ENCODE measurements at regions not wholly inside any gene's neighbourhood (a gene's known extent, or its start where the extent isn't known, plus 50 kb on each side); places are given as distances from the start of the nearest gene placed in this dataset.
"Not testable (repeated sequence)": the region's sequence is repeated elsewhere in the genome, so short reads cannot be mapped to it uniquely, and the experiment has no call there.

GRCh38 chr1:238331557-238331956, 440.8 kb upstream of the ZP4 start:
- FAIRE-seq: no peak

DNA sequence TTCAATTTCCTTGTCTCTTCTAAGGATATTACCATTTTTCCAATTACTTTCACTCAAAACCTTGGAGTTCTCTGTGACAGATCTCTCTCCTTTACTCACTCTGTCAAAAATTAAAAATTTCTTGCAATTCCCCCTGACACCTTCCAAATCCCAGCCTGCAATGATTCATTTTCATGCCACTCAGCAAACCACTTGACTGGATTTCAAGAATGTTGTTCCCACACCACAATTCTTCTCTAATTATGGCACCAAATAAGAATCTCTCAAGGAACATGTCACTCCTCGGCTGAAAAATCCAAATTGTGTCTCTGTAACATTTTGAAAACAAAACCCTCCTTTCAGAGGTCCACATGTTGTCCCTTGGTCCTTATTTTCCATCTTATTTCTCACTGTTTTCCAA, 438.9 kb upstream of the ZP4 start:
- Mint-ChIP-seq H3K36me3 (ENCODE audit: low read depth, unreplicated experiment) (no peaks in the 10 kb centered on the region), H3K4me3 (ENCODE audit: unreplicated experiment) (peak overlapping the region; percentile 36), H3K27me3 (ENCODE audit: low read depth, unreplicated experiment) (no peaks in the 10 kb centered on the region), H3K27ac (ENCODE audit: unreplicated experiment) (peak overlapping the region; percentile 94), H3K4me1 (ENCODE audit: low read depth, unreplicated experiment) (peaks cover 27% of the 10 kb centered on the region), H3K9me3 (ENCODE audit: unreplicated experiment) (peaks cover 2% of the 10 kb centered on the region)
- H3K4me2 ChIP-seq (ENCODE audit: low read length): no peak overlapping the region
- no peaks in the 10 kb centered on the region for H3K79me2 ChIP-seq (ENCODE audit: insufficient read depth, low read length)
- H3K36me3 ChIP-seq (ENCODE audit: insufficient read depth, low read length): no peaks in the 10 kb centered on the region
- H3K4me3 ChIP-seq (ENCODE audit: insufficient read depth, low read depth, low read length): no peak overlapping the region
- no peaks in the 10 kb centered on the region for H3K27me3 ChIP-seq (ENCODE audit: insufficient read depth, low read length)
- no peak for FAIRE-seq
- peak; percentile 65 for DNase-seq (ENCODE audit: low read depth)
- no peaks in the 10 kb centered on the region for H3K4me1 ChIP-seq (ENCODE audit: insufficient read depth, low read length)
- no peak overlapping the region for H2AFZ ChIP-seq (ENCODE audit: low read depth, low read length)
- H4K20me1 ChIP-seq (ENCODE audit: insufficient read depth, low read length): no peaks in the 10 kb centered on the region
- TF ChIP-seq EZH2 (IDR thresholded peaks at IDR 0.05; ENCODE audit: insufficient read depth, low read length): no peak
- TF ChIP-seq, protein P1, sequence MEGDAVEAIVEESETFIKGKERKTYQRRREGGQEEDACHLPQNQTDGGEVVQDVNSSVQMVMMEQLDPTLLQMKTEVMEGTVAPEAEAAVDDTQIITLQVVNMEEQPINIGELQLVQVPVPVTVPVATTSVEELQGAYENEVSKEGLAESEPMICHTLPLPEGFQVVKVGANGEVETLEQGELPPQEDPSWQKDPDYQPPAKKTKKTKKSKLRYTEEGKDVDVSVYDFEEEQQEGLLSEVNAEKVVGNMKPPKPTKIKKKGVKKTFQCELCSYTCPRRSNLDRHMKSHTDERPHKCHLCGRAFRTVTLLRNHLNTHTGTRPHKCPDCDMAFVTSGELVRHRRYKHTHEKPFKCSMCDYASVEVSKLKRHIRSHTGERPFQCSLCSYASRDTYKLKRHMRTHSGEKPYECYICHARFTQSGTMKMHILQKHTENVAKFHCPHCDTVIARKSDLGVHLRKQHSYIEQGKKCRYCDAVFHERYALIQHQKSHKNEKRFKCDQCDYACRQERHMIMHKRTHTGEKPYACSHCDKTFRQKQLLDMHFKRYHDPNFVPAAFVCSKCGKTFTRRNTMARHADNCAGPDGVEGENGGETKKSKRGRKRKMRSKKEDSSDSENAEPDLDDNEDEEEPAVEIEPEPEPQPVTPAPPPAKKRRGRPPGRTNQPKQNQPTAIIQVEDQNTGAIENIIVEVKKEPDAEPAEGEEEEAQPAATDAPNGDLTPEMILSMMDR (IDR thresholded peaks at IDR 0.05; ENCODE audit: insufficient read depth, low read depth, low read length): no peak
- no peak overlapping the region for H3K9ac ChIP-seq (ENCODE audit: low read length)
- H3K9me3 ChIP-seq (ENCODE audit: insufficient read depth, low read depth, low read length): no peaks in the 10 kb centered on the region
- H3K27ac ChIP-seq (ENCODE audit: low read depth, low read length): peak overlapping the region; percentile 10

More at GRCh38 chr1:238331557-238331956, 440.8 kb upstream of the ZP4 start:
- H3K4me1 ChIP-seq (ENCODE audit: insufficient read depth, low read length): no peaks in the 10 kb centered on the region
- H3K27me3 ChIP-seq (ENCODE audit: insufficient read depth, low read length): no peaks in the 10 kb centered on the region
- DNase-seq (ENCODE audit: low read depth): no peak
- peak overlapping the region; percentile 60 for H3K27ac Mint-ChIP-seq (ENCODE audit: unreplicated experiment)
- H3K27me3 Mint-ChIP-seq (ENCODE audit: low read depth, unreplicated experiment): no peaks in the 10 kb centered on the region
- H3K79me2 ChIP-seq (ENCODE audit: insufficient read depth, low read length): no peaks in the 10 kb centered on the region
- no peak overlapping the region for H3K4me3 ChIP-seq (ENCODE audit: insufficient read depth, low read depth, low read length)
- no peaks in the 10 kb centered on the region for H3K36me3 Mint-ChIP-seq (ENCODE audit: low read depth, unreplicated experiment)
- H2AFZ ChIP-seq (ENCODE audit: low read depth, low read length): no peak overlapping the region
- H4K20me1 ChIP-seq (ENCODE audit: insufficient read depth, low read length): no peaks in the 10 kb centered on the region
- no peak overlapping the region for H3K4me3 Mint-ChIP-seq (ENCODE audit: unreplicated experiment)
- no peaks in the 10 kb centered on the region for H3K9me3 ChIP-seq (ENCODE audit: insufficient read depth, low read depth, low read length)
- H3K9me3 Mint-ChIP-seq (ENCODE audit: unreplicated experiment): peaks cover 2% of the 10 kb centered on the region
- H3K4me1 Mint-ChIP-seq (ENCODE audit: low read depth, unreplicated experiment): peaks cover 23% of the 10 kb centered on the region
- no peaks in the 10 kb centered on the region for H3K36me3 ChIP-seq (ENCODE audit: insufficient read depth, low read length)
- H3K9ac ChIP-seq (ENCODE audit: low read length): no peak overlapping the region
- H3K4me2 ChIP-seq (ENCODE audit: low read length): no peak overlapping the region
- no peak overlapping the region for H3K27ac ChIP-seq (ENCODE audit: low read depth, low read length)
- TF ChIP-seq, protein P1 (IDR thresholded peaks at IDR 0.05; ENCODE audit: insufficient read depth, low read depth, low read length): no peak
- TF ChIP-seq EZH2 (IDR thresholded peaks at IDR 0.05; ENCODE audit: insufficient read depth, low read length): no peak

- not testable (repeated sequence) for H4K20me1 ChIP-seq (ENCODE audit: insufficient read depth, low read length); H3K9ac ChIP-seq (ENCODE audit: low read length); H3K4me2 ChIP-seq (ENCODE audit: low read length); H3K27me3 ChIP-seq (ENCODE audit: insufficient read depth, low read length); H3K27ac Mint-ChIP-seq (ENCODE audit: unreplicated experiment); DNase-seq (ENCODE audit: low read depth); H3K4me3 Mint-ChIP-seq (ENCODE audit: unreplicated experiment); FAIRE-seq; H3K9me3 Mint-ChIP-seq (ENCODE audit: unreplicated experiment); H3K36me3 Mint-ChIP-seq (ENCODE audit: low read depth, unreplicated experiment); H3K4me1 ChIP-seq (ENCODE audit: insufficient read depth, low read length); H3K27me3 Mint-ChIP-seq (ENCODE audit: low read depth, unreplicated experiment); H3K4me3 ChIP-seq (ENCODE audit: insufficient read depth, low read depth, low read length); H3K79me2 ChIP-seq (ENCODE audit: insufficient read depth, low read length); H3K9me3 ChIP-seq (ENCODE audit: insufficient read depth, low read depth, low read length); H3K36me3 ChIP-seq (ENCODE audit: insufficient read depth, low read length); H3K27ac ChIP-seq (ENCODE audit: low read depth, low read length); H2AFZ ChIP-seq (ENCODE audit: low read depth, low read length)
- H3K4me1 Mint-ChIP-seq (ENCODE audit: low read depth, unreplicated experiment): peaks cover 40% of the 10 kb centered on the region
These were observed 436.3 kb upstream of the ZP4 start for GRCh38 chr1:238327033-238327432.

- not testable (repeated sequence) for DNase-seq (ENCODE audit: low read depth); H3K79me2 ChIP-seq (ENCODE audit: insufficient read depth, low read length); H3K9ac ChIP-seq (ENCODE audit: low read length); H3K36me3 ChIP-seq (ENCODE audit: insufficient read depth, low read length); FAIRE-seq; H3K4me2 ChIP-seq (ENCODE audit: low read length); H3K4me3 ChIP-seq (ENCODE audit: insufficient read depth, low read depth, low read length); H4K20me1 ChIP-seq (ENCODE audit: insufficient read depth, low read length); H2AFZ ChIP-seq (ENCODE audit: low read depth, low read length); H3K27me3 Mint-ChIP-seq (ENCODE audit: low read depth, unreplicated experiment); H3K9me3 ChIP-seq (ENCODE audit: insufficient read depth, low read depth, low read length); H3K27ac ChIP-seq (ENCODE audit: low read depth, low read length); H3K27me3 ChIP-seq (ENCODE audit: insufficient read depth, low read length); H3K4me1 ChIP-seq (ENCODE audit: insufficient read depth, low read length); H3K4me3 Mint-ChIP-seq (ENCODE audit: unreplicated experiment); H3K9me3 Mint-ChIP-seq (ENCODE audit: unreplicated experiment); H3K36me3 Mint-ChIP-seq (ENCODE audit: low read depth, unreplicated experiment)
- H3K4me1 Mint-ChIP-seq (ENCODE audit: low read depth, unreplicated experiment): peaks cover 40% of the 10 kb centered on the region
- peak overlapping the region; percentile 28 for H3K27ac Mint-ChIP-seq (ENCODE audit: unreplicated experiment)
These were observed 435.8 kb upstream of the ZP4 start for GRCh38 chr1:238326479-238326878.

Measured in astrocyte (in vitro differentiated cells and primary cell).